ENCODE measurements at regions not wholly inside any gene's neighbourhood (a gene's known extent, or its start where the extent isn't known, plus 50 kb on each side); places are given as distances from the start of the nearest gene placed in this dataset.

- no peaks in the 10 kb centered on the region for H3K36me3 ChIP-seq (ENCODE audit: control insufficient read depth, insufficient read depth, low read length)
- ChIA-PET POLR2A (no interaction called here), CTCF (interaction anchor here (1.3 kb wide), 1 partner anchor 11 kb away, joined by 4 read pairs; no protein-coding TSS in a partner anchor)
- DNase-seq (ENCODE audit: low read depth), result no peak
- H3K4me3 ChIP-seq (ENCODE audit: low read depth, low read length), result no peak overlapping the region
- no peaks in the 10 kb centered on the region for H3K27me3 ChIP-seq (ENCODE audit: control insufficient read depth, insufficient read depth, low read length)
- TF ChIP-seq CTCF (IDR thresholded peaks at IDR 0.05; ENCODE audit: insufficient read depth, low read depth, low read length), result no peak
Measured at GRCh38 chr1:87803375-87803774, 474.7 kb downstream of the LMO4 start.

- H3K4me3 ChIP-seq (ENCODE audit: low read depth, low read length), result no peak overlapping the region
- CTCF ChIA-PET, result no interaction called here
- H3K27me3 ChIP-seq (ENCODE audit: control insufficient read depth, insufficient read depth, low read length), result no peaks in the 10 kb centered on the region
- no peaks in the 10 kb centered on the region for H3K36me3 ChIP-seq (ENCODE audit: control insufficient read depth, insufficient read depth, low read length)
- POLR2A ChIA-PET, result no interaction called here
- DNase-seq (ENCODE audit: low read depth), result no peak
- TF ChIP-seq CTCF (IDR thresholded peaks at IDR 0.05; ENCODE audit: insufficient read depth, low read depth, low read length), result no peak
Measured at GRCh38 chr1:87804128-87804527, 475.4 kb downstream of the LMO4 start.

- ChIA-PET CTCF (interaction anchor here (0.6 to 1.0 kb wide), 3 partner anchors 10 to 148 kb away, joined by 4 to 5 read pairs (median 4); no protein-coding TSS in a partner anchor), POLR2A (no interaction called here)
- DNase-seq (ENCODE audit: low read depth), result peak; percentile 81
- TF ChIP-seq CTCF (IDR thresholded peaks at IDR 0.05; ENCODE audit: insufficient read depth, low read depth, low read length), result no peak
- Histone ChIP-seq H3K36me3 (ENCODE audit: control insufficient read depth, insufficient read depth, low read length) (no peaks in the 10 kb centered on the region), H3K4me3 (ENCODE audit: low read depth, low read length) (no peak overlapping the region), H3K27me3 (ENCODE audit: control insufficient read depth, insufficient read depth, low read length) (no peaks in the 10 kb centered on the region)
Measured at GRCh38 chr1:87805666-87806378, 477.1 kb downstream of the LMO4 start.

GRCh38 chr1:87806379-87807094 is 477.9 kb downstream of the LMO4 start:
- no peaks in the 10 kb centered on the region for H3K27me3 ChIP-seq (ENCODE audit: control insufficient read depth, insufficient read depth, low read length)
- no peak overlapping the region for H3K4me3 ChIP-seq (ENCODE audit: low read depth, low read length)
- no peak for DNase-seq (ENCODE audit: low read depth)
- ChIA-PET CTCF (interaction anchor here (0.6 to 1.0 kb wide), 3 partner anchors 10 to 147 kb away, joined by 4 to 5 read pairs (median 4); no protein-coding TSS in a partner anchor), POLR2A (no interaction called here)
- TF ChIP-seq CTCF (IDR thresholded peaks at IDR 0.05; ENCODE audit: insufficient read depth, low read depth, low read length), result no peak
- no peaks in the 10 kb centered on the region for H3K36me3 ChIP-seq (ENCODE audit: control insufficient read depth, insufficient read depth, low read length)

DNA sequence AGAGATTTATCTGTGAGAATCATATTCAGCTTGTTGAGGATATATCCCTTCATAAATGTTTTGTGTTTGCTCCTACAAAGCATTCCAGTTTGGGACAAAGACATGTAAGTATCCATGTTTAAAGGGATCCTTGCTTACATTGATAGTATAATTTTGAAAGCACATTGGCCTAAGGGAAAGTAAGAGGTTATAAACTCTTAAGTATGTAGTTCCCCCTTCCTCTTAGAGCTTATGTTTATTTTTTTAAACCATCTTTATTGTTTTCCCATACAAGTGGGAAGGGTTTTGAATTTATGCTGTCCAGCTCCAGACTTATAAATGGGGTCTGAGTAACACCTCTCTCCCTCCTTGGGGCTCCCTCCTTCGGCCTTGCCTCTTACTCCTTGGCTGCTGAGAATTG is 481.5 kb downstream of the LMO4 start:
- ChIA-PET CTCF (interaction anchor here (0.8 to 0.9 kb wide), 2 partner anchors 142 to 761 kb away, joined by 3 to 4 read pairs; no protein-coding TSS in a partner anchor), POLR2A (no interaction called here)
- Histone ChIP-seq H3K27me3 (ENCODE audit: control insufficient read depth, insufficient read depth, low read length) (no peaks in the 10 kb centered on the region), H3K36me3 (ENCODE audit: control insufficient read depth, insufficient read depth, low read length) (no peaks in the 10 kb centered on the region), H3K4me3 (ENCODE audit: low read depth, low read length) (no peak overlapping the region)
- no peak for TF ChIP-seq CTCF (IDR thresholded peaks at IDR 0.05; ENCODE audit: insufficient read depth, low read depth, low read length)
- no peak for DNase-seq (ENCODE audit: low read depth)
